ENCODE measurements at regions not wholly inside any gene's neighbourhood (a gene's known extent, or its start where the extent isn't known, plus 50 kb on each side); places are given as distances from the start of the nearest gene placed in this dataset.

- 19 to 28% methylated on average over 5 of the region's 5 CpGs for WGBS, 2 donors
- H3K4me3 ChIP-seq (ENCODE audit: low read depth, poor library complexity, severe bottlenecking) = no peak overlapping the region
- TF ChIP-seq POLR2A (IDR thresholded peaks at IDR 0.05) (no peak), CTCF (IDR thresholded peaks at IDR 0.05) (no peak)
- intact Hi-C loops (cut with DNase I; ENCODE audit: low total_unique reads) = no loop called here
- DNase-seq (ENCODE audit: low spot score in 2 of 2) = no peak
Measured at GRCh38 chr14:89660166-89660565, 243.1 kb upstream of the FOXN3 start.

GRCh38 chr14:89658977-89659670 is 242.1 kb upstream of the FOXN3 start:
- WGBS, 2 donors = 67 to 74% methylated on average over 7 of the region's 7 CpGs
- no peak overlapping the region for H3K4me3 ChIP-seq (ENCODE audit: low read depth, poor library complexity, severe bottlenecking)
- TF ChIP-seq POLR2A (IDR thresholded peaks at IDR 0.05) (no peak), CTCF (IDR thresholded peaks at IDR 0.05) (no peak)
- intact Hi-C loops (cut with DNase I; ENCODE audit: low total_unique reads) = no loop called here
- no peak for DNase-seq (ENCODE audit: low spot score in 2 of 2)

GRCh38 chr14:89657014-89657413 is 240.0 kb upstream of the FOXN3 start:
- H3K4me3 ChIP-seq (ENCODE audit: low read depth, poor library complexity, severe bottlenecking) = no peak overlapping the region
- intact Hi-C loops (cut with DNase I; ENCODE audit: low total_unique reads) = no loop called here
- TF ChIP-seq CTCF (IDR thresholded peaks at IDR 0.05) (no peak), POLR2A (IDR thresholded peaks at IDR 0.05) (no peak)
- 90 to 100% methylated on average over 1 of the region's 1 CpG for WGBS, 2 donors
- no peak for DNase-seq (ENCODE audit: low spot score in 2 of 2)

- TF ChIP-seq CTCF (IDR thresholded peaks at IDR 0.05) = no peak
- TF ChIP-seq POLR2A (IDR thresholded peaks at IDR 0.05) = no peak
- no peak for DNase-seq (ENCODE audit: low spot score in 2 of 2)
- intact Hi-C loops (cut with DNase I; ENCODE audit: low total_unique reads) = no loop called here
- 73 to 80% methylated on average over 1 of the region's 1 CpG for WGBS, 2 donors
- H3K4me3 ChIP-seq (ENCODE audit: low read depth, poor library complexity, severe bottlenecking) = no peak overlapping the region
Measured at GRCh38 chr14:89654998-89655397, 238.0 kb upstream of the FOXN3 start.

- H3K4me3 ChIP-seq (ENCODE audit: low read depth, poor library complexity, severe bottlenecking) = no peak overlapping the region
- no peak for DNase-seq (ENCODE audit: low spot score in 2 of 2)
- TF ChIP-seq POLR2A (IDR thresholded peaks at IDR 0.05) (no peak), CTCF (IDR thresholded peaks at IDR 0.05) (no peak)
- intact Hi-C loops (cut with DNase I; ENCODE audit: low total_unique reads) = no loop called here
- 83 to 85% methylated on average over 4 of the region's 4 CpGs for WGBS, 2 donors
Measured at GRCh38 chr14:89652352-89652751, 235.3 kb upstream of the FOXN3 start.

- no peak for DNase-seq (ENCODE audit: low spot score in 2 of 2)
- no peak overlapping the region for H3K4me3 ChIP-seq (ENCODE audit: low read depth, poor library complexity, severe bottlenecking)
- 94 to 96% methylated on average over 2 of the region's 2 CpGs for WGBS, 2 donors
- intact Hi-C loops (cut with DNase I; ENCODE audit: low total_unique reads) = no loop called here
- no peak for TF ChIP-seq POLR2A (IDR thresholded peaks at IDR 0.05)
- no peak for TF ChIP-seq CTCF (IDR thresholded peaks at IDR 0.05)
Measured at GRCh38 chr14:89651805-89652204, 234.8 kb upstream of the FOXN3 start.
